ENCODE measurements at regions not wholly inside any gene's neighbourhood (a gene's known extent, or its start where the extent isn't known, plus 50 kb on each side); places are given as distances from the start of the nearest gene placed in this dataset.
A peak's percentile ranks its signal among the peaks of the same experiment; 100 is the strongest.

- Mint-ChIP-seq H3K27ac (no peak overlapping the region), H3K4me1 (no peaks in the 10 kb centered on the region), H3K27me3 (ENCODE audit: insufficient read depth) (peaks cover 2% of the 10 kb centered on the region), H3K4me3 (no peak overlapping the region), H3K36me3 (ENCODE audit: low read depth) (no peaks in the 10 kb centered on the region), H3K9me3 (no peaks in the 10 kb centered on the region)
- no peak for DNase-seq
- no peak for TF ChIP-seq CTCF (conservative IDR thresholded peaks at IDR 0.05)
- no peaks in the 10 kb centered on the region for H3K9me3 ChIP-seq (ENCODE audit: control insufficient read depth, low read length)
- no peak overlapping the region for H3K4me3 ChIP-seq (ENCODE audit: low read length)
- WGBS, 2 experiments (ENCODE audit: insufficient coverage in 1 of 2, insufficient read length in 1 of 2) = 89 to 92% methylated on average over 7 to 8 of the region's 8 CpGs
- no peak overlapping the region for H3K9ac ChIP-seq (ENCODE audit: extremely low read depth, low read length, poor library complexity, severe bottlenecking)
- H3K36me3 ChIP-seq (ENCODE audit: control insufficient read depth, insufficient read depth, low read length) = no peaks in the 10 kb centered on the region
- no peak overlapping the region for H3K27ac ChIP-seq (ENCODE audit: low read depth, low read length)
- peaks cover 7% of the 10 kb centered on the region for H3K27me3 ChIP-seq (ENCODE audit: control insufficient read depth, insufficient read depth, low read length, poor library complexity, severe bottlenecking)
- peaks cover 7% of the 10 kb centered on the region for H3K4me1 ChIP-seq (ENCODE audit: control insufficient read depth, insufficient read depth, low read length)
Measured at GRCh38 chr3:43210049-43211027, 76.0 kb upstream of the SNRK start.

- Mint-ChIP-seq H3K36me3 (ENCODE audit: low read depth) (no peaks in the 10 kb centered on the region), H3K9me3 (no peaks in the 10 kb centered on the region)
Measured at GRCh38 chr3:43207628-43208085, 78.7 kb upstream of the SNRK start.

GRCh38 chr3:43206632-43207031 is 79.7 kb upstream of the SNRK start:
- peaks cover 14% of the 10 kb centered on the region for H3K4me1 ChIP-seq (ENCODE audit: control insufficient read depth, insufficient read depth, low read length)

More at GRCh38 chr3:43207628-43208085, 78.7 kb upstream of the SNRK start:
- no peak for TF ChIP-seq CTCF (conservative IDR thresholded peaks at IDR 0.05)
- H3K4me1 ChIP-seq (ENCODE audit: control insufficient read depth, insufficient read depth, low read length) = peaks cover 14% of the 10 kb centered on the region
- H3K9ac ChIP-seq (ENCODE audit: extremely low read depth, low read length, poor library complexity, severe bottlenecking) = no peak overlapping the region
- H3K9me3 ChIP-seq (ENCODE audit: control insufficient read depth, low read length) = no peaks in the 10 kb centered on the region
- no peak overlapping the region for H3K27ac Mint-ChIP-seq
- H3K36me3 ChIP-seq (ENCODE audit: control insufficient read depth, insufficient read depth, low read length) = no peaks in the 10 kb centered on the region
- no peak overlapping the region for H3K4me3 ChIP-seq (ENCODE audit: low read length)
- no peak for DNase-seq
- peaks cover 9% of the 10 kb centered on the region for H3K4me1 Mint-ChIP-seq
- H3K27me3 ChIP-seq (ENCODE audit: control insufficient read depth, insufficient read depth, low read length, poor library complexity, severe bottlenecking) = no peaks in the 10 kb centered on the region
- peaks cover 2% of the 10 kb centered on the region for H3K27me3 Mint-ChIP-seq (ENCODE audit: insufficient read depth)
- no peak overlapping the region for H3K4me3 Mint-ChIP-seq
- WGBS, 2 experiments (ENCODE audit: insufficient coverage in 1 of 2, insufficient read length in 1 of 2) = 89% methylated on average over 3 of the region's 3 CpGs; no CpG with 5 or more reads in 1 of the 2 experiments
- no peak overlapping the region for H3K27ac ChIP-seq (ENCODE audit: low read depth, low read length)

More at GRCh38 chr3:43206632-43207031, 79.7 kb upstream of the SNRK start:
- Histone ChIP-seq H3K4me3 (ENCODE audit: low read length) (no peak overlapping the region), H3K27ac (ENCODE audit: low read depth, low read length) (no peak overlapping the region), H3K9me3 (ENCODE audit: control insufficient read depth, low read length) (no peaks in the 10 kb centered on the region), H3K27me3 (ENCODE audit: control insufficient read depth, insufficient read depth, low read length, poor library complexity, severe bottlenecking) (no peaks in the 10 kb centered on the region), H3K36me3 (ENCODE audit: control insufficient read depth, insufficient read depth, low read length) (no peaks in the 10 kb centered on the region), H3K9ac (ENCODE audit: extremely low read depth, low read length, poor library complexity, severe bottlenecking) (no peak overlapping the region)
- Mint-ChIP-seq H3K4me1 (peaks cover 9% of the 10 kb centered on the region), H3K27me3 (ENCODE audit: insufficient read depth) (peaks cover 2% of the 10 kb centered on the region), H3K4me3 (no peak overlapping the region), H3K36me3 (ENCODE audit: low read depth) (no peaks in the 10 kb centered on the region), H3K27ac (no peak overlapping the region), H3K9me3 (no peaks in the 10 kb centered on the region)
- peak; percentile 37 for TF ChIP-seq CTCF (conservative IDR thresholded peaks at IDR 0.05)
- no peak for DNase-seq
- WGBS, 2 experiments (ENCODE audit: insufficient coverage in 1 of 2, insufficient read length in 1 of 2) = 89 to 90% methylated on average over 10 of the region's 10 CpGs

Measured in endodermal cell (in vitro differentiated cells).